ENCODE measurements at regions not wholly inside any gene's neighbourhood (a gene's known extent, or its start where the extent isn't known, plus 50 kb on each side); places are given as distances from the start of the nearest gene placed in this dataset.

GRCh38 chr20:40294175-40294574, 394.9 kb downstream of the MAFB start (continued):
- TF ChIP-seq, protein P1, sequence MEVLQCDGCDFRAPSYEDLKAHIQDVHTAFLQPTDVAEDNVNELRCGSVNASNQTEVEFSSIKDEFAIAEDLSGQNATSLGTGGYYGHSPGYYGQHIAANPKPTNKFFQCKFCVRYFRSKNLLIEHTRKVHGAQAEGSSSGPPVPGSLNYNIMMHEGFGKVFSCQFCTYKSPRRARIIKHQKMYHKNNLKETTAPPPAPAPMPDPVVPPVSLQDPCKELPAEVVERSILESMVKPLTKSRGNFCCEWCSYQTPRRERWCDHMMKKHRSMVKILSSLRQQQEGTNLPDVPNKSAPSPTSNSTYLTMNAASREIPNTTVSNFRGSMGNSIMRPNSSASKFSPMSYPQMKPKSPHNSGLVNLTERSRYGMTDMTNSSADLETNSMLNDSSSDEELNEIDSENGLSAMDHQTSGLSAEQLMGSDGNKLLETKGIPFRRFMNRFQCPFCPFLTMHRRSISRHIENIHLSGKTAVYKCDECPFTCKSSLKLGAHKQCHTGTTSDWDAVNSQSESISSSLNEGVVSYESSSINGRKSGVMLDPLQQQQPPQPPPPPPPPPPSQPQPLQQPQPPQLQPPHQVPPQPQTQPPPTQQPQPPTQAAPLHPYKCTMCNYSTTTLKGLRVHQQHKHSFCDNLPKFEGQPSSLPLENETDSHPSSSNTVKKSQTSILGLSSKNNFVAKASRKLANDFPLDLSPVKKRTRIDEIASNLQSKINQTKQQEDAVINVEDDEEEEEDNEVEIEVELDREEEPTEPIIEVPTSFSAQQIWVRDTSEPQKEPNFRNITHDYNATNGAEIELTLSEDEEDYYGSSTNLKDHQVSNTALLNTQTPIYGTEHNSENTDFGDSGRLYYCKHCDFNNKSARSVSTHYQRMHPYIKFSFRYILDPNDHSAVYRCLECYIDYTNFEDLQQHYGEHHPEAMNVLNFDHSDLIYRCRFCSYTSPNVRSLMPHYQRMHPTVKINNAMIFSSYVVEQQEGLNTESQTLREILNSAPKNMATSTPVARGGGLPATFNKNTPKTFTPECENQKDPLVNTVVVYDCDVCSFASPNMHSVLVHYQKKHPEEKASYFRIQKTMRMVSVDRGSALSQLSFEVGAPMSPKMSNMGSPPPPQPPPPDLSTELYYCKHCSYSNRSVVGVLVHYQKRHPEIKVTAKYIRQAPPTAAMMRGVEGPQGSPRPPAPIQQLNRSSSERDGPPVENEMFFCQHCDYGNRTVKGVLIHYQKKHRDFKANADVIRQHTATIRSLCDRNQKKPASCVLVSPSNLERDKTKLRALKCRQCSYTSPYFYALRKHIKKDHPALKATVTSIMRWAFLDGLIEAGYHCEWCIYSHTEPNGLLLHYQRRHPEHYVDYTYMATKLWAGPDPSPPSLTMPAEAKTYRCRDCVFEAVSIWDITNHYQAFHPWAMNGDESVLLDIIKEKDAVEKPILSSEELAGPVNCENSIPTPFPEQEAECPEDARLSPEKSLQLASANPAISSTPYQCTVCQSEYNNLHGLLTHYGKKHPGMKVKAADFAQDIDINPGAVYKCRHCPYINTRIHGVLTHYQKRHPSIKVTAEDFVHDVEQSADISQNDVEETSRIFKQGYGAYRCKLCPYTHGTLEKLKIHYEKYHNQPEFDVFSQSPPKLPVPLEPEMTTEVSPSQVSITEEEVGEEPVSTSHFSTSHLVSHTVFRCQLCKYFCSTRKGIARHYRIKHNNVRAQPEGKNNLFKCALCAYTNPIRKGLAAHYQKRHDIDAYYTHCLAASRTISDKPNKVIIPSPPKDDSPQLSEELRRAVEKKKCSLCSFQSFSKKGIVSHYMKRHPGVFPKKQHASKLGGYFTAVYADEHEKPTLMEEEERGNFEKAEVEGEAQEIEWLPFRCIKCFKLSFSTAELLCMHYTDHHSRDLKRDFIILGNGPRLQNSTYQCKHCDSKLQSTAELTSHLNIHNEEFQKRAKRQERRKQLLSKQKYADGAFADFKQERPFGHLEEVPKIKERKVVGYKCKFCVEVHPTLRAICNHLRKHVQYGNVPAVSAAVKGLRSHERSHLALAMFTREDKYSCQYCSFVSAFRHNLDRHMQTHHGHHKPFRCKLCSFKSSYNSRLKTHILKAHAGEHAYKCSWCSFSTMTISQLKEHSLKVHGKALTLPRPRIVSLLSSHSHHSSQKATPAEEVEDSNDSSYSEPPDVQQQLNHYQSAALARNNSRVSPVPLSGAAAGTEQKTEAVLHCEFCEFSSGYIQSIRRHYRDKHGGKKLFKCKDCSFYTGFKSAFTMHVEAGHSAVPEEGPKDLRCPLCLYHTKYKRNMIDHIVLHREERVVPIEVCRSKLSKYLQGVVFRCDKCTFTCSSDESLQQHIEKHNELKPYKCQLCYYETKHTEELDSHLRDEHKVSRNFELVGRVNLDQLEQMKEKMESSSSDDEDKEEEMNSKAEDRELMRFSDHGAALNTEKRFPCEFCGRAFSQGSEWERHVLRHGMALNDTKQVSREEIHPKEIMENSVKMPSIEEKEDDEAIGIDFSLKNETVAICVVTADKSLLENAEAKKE (CRISPR knock-in tag; IDR thresholded peaks at IDR 0.05) = no peak
- TF ChIP-seq EZH2 (IDR thresholded peaks at IDR 0.05; ENCODE audit: low read depth, unreplicated experiment) (no peak), CTCF (conservative IDR thresholded peaks at IDR 0.05; ENCODE audit: low read depth in 2 of 2) (no peak), ZNF114 (CRISPR knock-in tag; IDR thresholded peaks at IDR 0.05) (no peak)

- no peak for ATAC-seq
- Histone ChIP-seq H2AFZ (peak overlapping the region; percentile 16; the same call in 1 of the 2 replicates), H3K4me3 (no peak overlapping the region), H3K27ac (ENCODE audit: low read depth) (no peak overlapping the region), H4K20me1 (replicated peaks; ENCODE audit: insufficient read depth) (no peaks in the 10 kb centered on the region), H3K36me3 (ENCODE audit: insufficient read depth) (no peaks in the 10 kb centered on the region; the same call in 1 of the 2 replicates), H3F3A (replicated peaks; ENCODE audit: low read depth) (no peaks in the 10 kb centered on the region), H3K9me2 (ENCODE audit: insufficient read depth) (peaks cover 9% of the 10 kb centered on the region; the same call in 1 of the 2 replicates), H3K4me1 (ENCODE audit: insufficient read depth) (peaks cover 16% of the 10 kb centered on the region), H3K4me2 (no peak overlapping the region), H3K79me2 (replicated peaks; ENCODE audit: insufficient read depth) (no peaks in the 10 kb centered on the region), H3K27me3 (ENCODE audit: insufficient read depth) (no peaks in the 10 kb centered on the region)
- Mint-ChIP-seq H3K4me3 (no peak overlapping the region), H3K27ac (no peak overlapping the region), H3K9me3 (no peaks in the 10 kb centered on the region), H3K36me3 (ENCODE audit: low read depth) (no peaks in the 10 kb centered on the region), H3K4me1 (peaks cover 14% of the 10 kb centered on the region), H3K27me3 (ENCODE audit: insufficient read depth, low read depth, poor library complexity) (no peaks in the 10 kb centered on the region)
- DNase-seq (ENCODE audit: low spot score) = no peak
- TF ChIP-seq CTCF (conservative IDR thresholded peaks at IDR 0.05; ENCODE audit: low read depth in 2 of 2) (no peak), ZNF114 (CRISPR knock-in tag; IDR thresholded peaks at IDR 0.05) (no peak)
- TF ChIP-seq, protein P1 (CRISPR knock-in tag; IDR thresholded peaks at IDR 0.05) = no peak
Observed at GRCh38 chr20:40293740-40294139, 395.3 kb downstream of the MAFB start.
